GM12874 (cell line): ENCODE measurements at regions not wholly inside any gene's neighbourhood (a gene's known extent, or its start where the extent isn't known, plus 50 kb on each side); places are given as distances from the start of the nearest gene placed in this dataset.

Experiments used
- CTCF ChIP-seq: IDR thresholded peaks from 2 replicates; pipeline ENCODE4 v1.5.1; 2011; ENCODE audit warnings: low read depth, mild to moderate bottlenecking, control low read depth, low read length, moderate library complexity; ENCODE audit not compliant: insufficient read depth

GRCh38 chr6:113352831-113353230 is 504.3 kb upstream of the MARCKS start:
- no peak for TF ChIP-seq CTCF

- no peak for TF ChIP-seq CTCF
These were observed 503.8 kb upstream of the MARCKS start for GRCh38 chr6:113353392-113353791.

- TF ChIP-seq CTCF = no peak
These were observed 502.8 kb upstream of the MARCKS start for GRCh38 chr6:113354204-113354895.

- no peak for TF ChIP-seq CTCF
These were observed 501.0 kb upstream of the MARCKS start for GRCh38 chr6:113356139-113356538.

- no peak for TF ChIP-seq CTCF
These were observed 500.1 kb upstream of the MARCKS start for GRCh38 chr6:113357041-113357440.

- no peak for TF ChIP-seq CTCF
These were observed 499.0 kb upstream of the MARCKS start for GRCh38 chr6:113358063-113358583.

GRCh38 chr6:113359155-113360140 is 497.7 kb upstream of the MARCKS start:
- no peak for TF ChIP-seq CTCF
